GM19328 (cell line): ENCODE measurements at regions not wholly inside any gene's neighbourhood (a gene's known extent, or its start where the extent isn't known, plus 50 kb on each side); places are given as distances from the start of the nearest gene placed in this dataset.

Source experiments
- ATAC-seq: cut with Tn5 transposase; IDR thresholded peaks from one replicate; pipeline ENCODE4 v1.9.1; 2021; ENCODE audit warnings: mild to moderate bottlenecking, moderate library complexity; ENCODE audit not compliant: unreplicated experiment

- no peak for ATAC-seq
Measured at GRCh38 chr20:7237251-7237650, 469.8 kb downstream of the BMP2 start.

- ATAC-seq: no peak
Measured at GRCh38 chr20:7240490-7240889, 473.0 kb downstream of the BMP2 start.

GRCh38 chr20:7248281-7249201 is 481.1 kb downstream of the BMP2 start:
- ATAC-seq: no peak

GRCh38 chr20:7250337-7250736 is 482.9 kb downstream of the BMP2 start:
- no peak for ATAC-seq

GRCh38 chr20:7257099-7257498 is 489.6 kb downstream of the BMP2 start:
- ATAC-seq: no peak

GRCh38 chr20:7257692-7258466 is 490.4 kb downstream of the BMP2 start:
- no peak for ATAC-seq

- no peak for ATAC-seq
Measured at GRCh38 chr20:7262803-7263202, 495.3 kb downstream of the BMP2 start.

GRCh38 chr20:7264137-7264536 is 496.7 kb downstream of the BMP2 start:
- ATAC-seq: no peak

GRCh38 chr20:7269452-7269851 is 502.0 kb downstream of the BMP2 start:
- no peak for ATAC-seq

GRCh38 chr20:7272512-7272911 is 505.0 kb downstream of the BMP2 start:
- no peak for ATAC-seq

GRCh38 chr20:7274870-7275269 is 507.4 kb downstream of the BMP2 start:
- ATAC-seq: no peak

- ATAC-seq: no peak
Measured at GRCh38 chr20:7275645-7276237, 508.3 kb downstream of the BMP2 start.

- ATAC-seq: no peak
Measured at GRCh38 chr20:7285918-7286556, 518.6 kb downstream of the BMP2 start.

- no peak for ATAC-seq
Measured at GRCh38 chr20:7291323-7291943, 523.9 kb downstream of the BMP2 start.

- no peak for ATAC-seq
Measured at GRCh38 chr20:7291946-7292345, 524.5 kb downstream of the BMP2 start.

- ATAC-seq: no peak
Measured at GRCh38 chr20:7294816-7295360, 527.4 kb downstream of the BMP2 start.

GRCh38 chr20:7301807-7302206 is 534.3 kb downstream of the BMP2 start:
- ATAC-seq: no peak

GRCh38 chr20:7302250-7302649 is 534.8 kb downstream of the BMP2 start:
- no peak for ATAC-seq

GRCh38 chr20:7305976-7306375 is 538.5 kb downstream of the BMP2 start:
- no peak for ATAC-seq

- ATAC-seq: no peak
Measured at GRCh38 chr20:7308163-7308562, 540.7 kb downstream of the BMP2 start.
